NCI-H2107 (cell line): ENCODE measurements at regions not wholly inside any gene's neighbourhood (a gene's known extent, or its start where the extent isn't known, plus 50 kb on each side); places are given as distances from the start of the nearest gene placed in this dataset.
"Not testable (repeated sequence)": the region's sequence is repeated elsewhere in the genome, so short reads cannot be mapped to it uniquely, and the experiment has no call there.

Source experiments
- DNase-seq: peaks from one replicate; lab custom pipeline; 2025; lab: John Stamatoyannopoulos, UW

DNA sequence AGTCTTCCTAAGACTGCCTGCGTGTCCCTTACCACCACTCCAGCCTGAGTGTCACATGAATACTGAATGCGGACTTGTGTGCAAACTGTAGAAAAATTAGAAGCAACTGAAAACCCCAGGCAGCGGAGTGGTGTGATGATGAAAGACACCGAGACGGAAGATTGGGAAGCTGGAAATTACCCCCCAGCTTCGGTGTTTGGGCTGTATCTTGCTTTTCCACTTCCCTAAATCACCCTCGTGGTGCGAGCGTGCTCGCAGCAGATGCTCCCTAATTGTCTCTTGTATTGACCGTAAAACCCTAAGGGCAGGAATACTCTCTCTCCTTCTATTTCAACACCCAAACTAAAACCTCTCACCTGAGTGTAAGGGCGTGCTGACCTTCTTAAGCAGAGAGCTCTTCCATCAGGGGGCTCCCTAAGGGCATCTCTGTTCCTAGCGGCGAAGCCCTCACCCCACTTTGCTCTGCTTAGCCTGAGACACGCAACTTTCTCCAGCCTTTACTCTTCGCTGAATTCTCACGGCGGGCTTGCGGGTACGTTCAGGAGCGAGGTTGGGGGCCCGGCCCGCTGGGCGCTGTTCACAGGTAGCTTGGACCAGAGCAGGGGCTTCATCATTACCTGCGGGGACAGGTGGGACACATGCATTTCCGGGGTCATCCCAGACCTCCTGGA lies 62.4 kb downstream of the CRYBB2 start:
- DNase-seq, result no peak

DNA sequence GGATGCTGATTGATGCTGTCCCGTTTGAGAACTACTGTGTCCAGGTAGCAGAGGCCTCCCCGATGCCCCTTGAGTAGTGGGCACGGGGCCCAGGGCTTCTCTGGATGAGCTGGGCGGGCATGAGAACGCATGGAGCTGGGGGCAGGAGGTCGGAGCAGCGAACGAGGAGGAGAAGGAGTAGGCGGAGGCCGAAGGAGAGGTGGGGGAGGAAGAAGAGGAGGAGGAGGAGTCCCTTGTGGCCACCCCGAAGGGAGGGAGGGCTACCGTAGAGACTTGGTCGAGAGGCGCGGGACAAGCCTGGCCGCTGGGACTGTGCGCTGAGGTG lies 62.9 kb downstream of the CRYBB2 start:
- no peak for DNase-seq

DNA sequence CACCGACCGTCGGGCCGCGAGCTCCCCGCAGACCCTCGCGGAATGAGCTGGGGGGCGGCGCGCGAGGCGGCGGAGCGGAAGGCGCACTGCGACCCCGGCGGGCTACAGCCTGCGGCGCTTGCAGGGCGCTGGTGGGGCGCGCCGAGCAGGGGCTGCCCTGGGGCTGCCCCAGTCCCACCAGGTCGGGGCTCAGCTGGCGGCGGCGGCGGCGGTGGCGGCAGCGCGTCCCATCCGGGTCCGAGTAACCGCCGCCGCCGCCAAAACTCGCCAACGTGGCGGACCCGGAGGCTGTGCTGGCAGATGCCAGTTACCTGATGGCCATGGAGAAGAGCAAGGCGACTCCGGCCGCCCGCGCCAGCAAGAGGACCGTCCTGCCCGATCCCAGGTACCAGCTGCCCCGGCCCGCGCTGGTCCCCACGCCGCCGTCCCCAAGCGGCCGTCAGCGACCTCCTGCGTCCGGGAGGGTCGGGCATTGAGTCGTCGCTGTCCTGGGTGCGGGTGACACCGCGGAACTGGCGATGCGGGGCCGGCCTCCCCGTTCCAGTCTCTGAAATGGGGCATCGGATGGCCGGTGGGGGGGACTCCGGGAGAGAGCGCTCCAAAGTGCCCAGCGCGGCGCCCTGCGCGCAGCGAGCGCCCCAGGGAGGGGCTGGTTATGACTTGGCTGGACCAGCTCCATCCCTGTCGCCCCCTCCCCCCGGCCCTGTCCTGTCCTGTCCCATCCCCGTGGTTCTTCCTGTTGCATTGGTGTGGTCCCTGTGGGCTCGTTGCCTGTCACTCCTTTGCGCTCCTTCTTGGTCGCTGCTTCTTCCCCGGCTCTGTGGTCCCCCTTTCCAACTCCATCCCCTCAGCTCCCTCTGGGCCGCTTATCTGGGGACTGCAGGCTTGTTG lies 63.5 kb downstream of the CRYBB2 start:
- no peak for DNase-seq

DNA sequence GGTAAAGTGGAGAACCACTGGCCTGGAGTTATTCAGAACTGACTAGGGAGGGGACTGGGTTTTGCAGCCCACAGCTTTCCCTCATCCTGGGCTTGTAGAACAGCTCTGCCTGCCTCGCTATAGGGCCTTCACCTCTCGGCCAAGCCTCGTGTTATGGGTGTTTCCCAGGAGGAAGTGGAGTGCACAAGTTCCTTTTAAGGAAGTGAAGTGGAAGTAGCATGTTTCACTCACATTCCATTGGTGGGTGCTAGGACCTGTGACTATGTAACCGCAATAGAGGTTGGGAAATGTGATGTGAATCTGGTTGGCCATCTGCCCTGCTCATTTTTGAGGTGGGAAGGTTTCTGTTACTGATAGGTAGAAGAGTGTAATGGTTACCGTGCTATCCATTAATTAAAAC lies 69.0 kb downstream of the CRYBB2 start:
- DNase-seq, result not testable (repeated sequence)

DNA sequence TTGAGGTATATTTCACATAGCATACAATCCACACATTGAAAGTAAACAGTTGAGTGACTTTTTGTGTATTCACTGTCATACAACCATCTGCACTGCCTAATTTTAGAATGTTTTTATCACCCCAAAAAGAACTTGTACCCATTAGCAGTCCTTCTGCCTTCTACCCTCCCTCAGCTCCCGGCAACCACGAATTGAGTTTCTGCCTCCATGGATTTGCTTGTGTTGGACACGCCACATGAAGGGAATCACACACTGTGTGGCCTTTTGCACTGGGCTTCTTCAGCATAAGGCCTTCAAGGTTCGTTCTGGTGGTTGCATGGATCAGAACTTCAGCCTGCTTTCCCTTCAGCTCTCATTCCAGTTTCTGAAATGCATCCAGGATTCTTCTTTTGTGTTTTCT lies 82.5 kb downstream of the CRYBB2 start:
- not testable (repeated sequence) for DNase-seq

DNA sequence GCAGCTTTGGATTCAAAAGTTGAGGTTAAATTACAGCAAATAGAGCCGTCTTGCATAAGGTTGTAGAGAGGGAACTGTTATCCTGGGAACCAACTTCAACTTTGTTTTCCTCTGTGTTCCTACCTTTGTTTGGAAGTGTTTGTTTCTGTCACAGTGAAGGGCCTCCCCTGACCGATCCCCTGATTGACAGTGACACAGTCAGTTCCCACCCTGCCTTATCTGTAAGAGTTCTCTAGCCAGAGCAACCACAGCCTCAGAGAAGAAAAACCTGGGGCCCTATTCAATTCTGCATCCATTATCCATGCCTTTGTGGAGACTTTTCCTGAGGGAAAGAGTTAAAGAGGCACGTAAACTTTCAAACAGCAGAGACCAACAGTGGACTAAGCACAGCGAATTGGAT lies 90.1 kb downstream of the CRYBB2 start:
- DNase-seq, result not testable (repeated sequence)

DNA sequence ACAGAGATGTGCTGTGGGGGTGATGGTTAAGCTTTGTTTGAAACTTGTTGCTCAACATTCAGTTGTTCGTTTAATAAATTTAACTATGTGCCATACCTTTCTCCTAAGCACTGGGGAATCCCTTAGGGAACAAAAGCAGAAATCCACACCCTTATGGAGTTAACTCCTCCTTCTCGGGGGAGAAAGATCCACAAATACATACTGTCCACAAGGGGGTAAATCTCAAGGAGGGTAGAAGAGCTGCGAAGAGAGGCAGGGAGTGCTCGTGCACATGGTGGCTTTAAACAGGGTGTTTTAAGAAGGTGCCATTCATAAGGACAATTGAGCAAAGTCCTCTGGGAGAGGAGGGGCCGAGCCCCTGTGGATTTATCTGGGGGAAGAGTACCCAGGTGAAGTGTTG lies 92.5 kb downstream of the CRYBB2 start:
- DNase-seq, result not testable (repeated sequence)

DNA sequence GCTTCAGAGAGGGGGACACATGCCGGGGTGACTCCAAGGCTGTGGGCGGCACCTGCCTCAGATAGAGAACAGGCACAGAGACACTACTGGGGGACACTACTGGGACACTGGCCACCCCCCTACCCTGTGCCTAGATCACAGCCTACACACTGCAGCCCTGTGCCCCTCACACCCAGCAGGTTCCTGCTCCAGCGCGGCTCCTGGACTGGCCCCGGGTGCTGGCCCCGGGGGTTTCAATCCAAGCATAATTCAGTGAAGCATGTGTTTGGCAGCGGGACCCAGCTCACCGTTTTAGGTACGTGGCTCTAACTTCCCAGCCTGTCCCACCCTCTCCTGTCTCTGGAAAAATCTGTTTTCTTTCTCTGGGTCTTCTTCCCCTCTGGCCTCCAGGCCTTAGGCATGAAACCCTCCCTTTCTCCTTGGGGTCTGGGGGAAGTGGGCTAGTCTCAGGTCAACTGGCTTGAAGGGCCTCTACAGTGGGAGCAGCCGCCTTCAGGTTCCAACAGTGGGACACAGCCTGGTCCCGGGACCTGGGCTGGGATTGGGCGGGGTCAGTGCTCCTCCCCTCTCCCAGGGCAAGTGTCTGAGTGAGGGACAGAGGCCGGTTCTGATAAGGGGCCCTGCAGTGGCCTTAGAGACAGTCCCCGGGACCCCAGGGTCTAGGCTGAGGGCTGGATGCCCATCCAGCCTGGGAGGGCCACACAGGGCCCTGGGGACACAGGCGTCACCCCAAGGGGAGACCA lies 98.8 kb downstream of the CRYBB2 start:
- no peak for DNase-seq

DNA sequence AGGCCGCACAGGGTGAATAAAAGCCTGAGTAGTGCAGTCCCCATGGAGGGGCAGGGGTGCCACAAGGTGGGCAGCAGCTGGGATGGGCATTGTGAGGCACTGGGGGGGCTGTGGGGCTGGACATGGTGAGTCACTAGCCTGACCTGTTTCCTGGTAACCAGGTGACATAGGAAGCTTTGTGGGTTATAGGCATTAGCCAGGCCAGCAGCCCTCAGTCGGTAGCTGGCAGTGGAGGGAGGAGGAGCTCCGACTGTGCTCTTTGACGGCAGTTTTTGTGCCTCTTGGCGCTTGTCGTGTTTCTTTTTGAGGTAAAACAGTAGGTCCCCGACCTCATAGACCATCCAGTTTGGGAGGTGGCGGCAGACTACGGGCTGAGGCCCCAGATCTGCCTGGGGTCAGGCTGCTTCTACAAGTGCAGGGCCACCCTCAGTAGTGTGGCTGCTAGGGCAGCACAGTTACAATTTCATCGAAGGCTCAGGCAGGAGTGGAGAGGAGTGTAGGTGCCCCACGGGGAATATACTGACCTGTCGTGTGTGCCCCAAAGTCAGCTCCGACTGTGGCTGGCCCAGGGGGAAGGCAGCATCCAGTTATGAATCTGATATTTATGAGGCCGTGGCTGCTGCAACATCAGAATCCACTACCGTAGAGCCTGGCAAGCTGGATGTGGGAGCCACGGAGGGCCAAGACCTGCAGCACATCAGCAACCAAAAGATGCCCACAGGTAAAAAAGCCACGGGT lies 107.7 kb downstream of the CRYBB2 start:
- no peak for DNase-seq

DNA sequence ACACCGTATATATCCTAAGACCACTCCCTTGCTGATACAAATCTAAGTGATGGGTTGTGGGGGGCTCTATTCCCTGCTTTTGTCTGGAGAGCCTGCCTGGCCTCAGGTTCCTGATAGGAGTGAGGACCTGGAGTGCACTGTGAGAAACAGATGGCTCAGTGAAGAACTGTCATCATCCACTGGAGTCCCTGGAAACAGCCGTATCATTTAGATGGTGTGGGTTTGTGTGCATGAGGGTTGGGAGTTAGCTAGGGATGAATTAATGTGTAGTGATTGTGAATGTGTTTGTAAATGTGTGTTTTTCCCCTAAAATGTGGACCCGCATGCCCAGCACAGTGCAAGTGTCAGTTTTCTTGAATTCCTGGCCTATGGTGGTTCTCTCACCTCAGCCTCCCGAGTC lies 111.6 kb downstream of the CRYBB2 start:
- no peak for DNase-seq

DNA sequence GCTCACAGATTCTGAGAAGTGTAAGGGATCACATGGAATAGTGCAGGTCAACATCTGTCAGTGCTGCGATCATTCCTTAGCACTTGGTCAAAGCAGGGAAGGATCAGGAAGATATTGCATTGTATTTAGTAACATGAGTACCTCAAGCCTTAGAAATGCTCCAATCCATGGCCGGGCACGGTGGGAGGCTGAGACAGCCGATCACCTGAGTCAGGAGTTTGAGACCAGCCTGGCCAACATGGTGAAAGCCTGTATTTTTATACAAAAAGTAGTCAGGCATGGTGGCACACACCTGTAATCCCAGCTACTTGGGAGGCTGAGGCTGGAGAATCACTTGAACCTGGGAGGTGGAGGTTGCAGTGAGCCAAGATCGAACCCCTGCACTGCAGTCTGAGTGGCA lies 112.5 kb downstream of the CRYBB2 start:
- not testable (repeated sequence) for DNase-seq

DNA sequence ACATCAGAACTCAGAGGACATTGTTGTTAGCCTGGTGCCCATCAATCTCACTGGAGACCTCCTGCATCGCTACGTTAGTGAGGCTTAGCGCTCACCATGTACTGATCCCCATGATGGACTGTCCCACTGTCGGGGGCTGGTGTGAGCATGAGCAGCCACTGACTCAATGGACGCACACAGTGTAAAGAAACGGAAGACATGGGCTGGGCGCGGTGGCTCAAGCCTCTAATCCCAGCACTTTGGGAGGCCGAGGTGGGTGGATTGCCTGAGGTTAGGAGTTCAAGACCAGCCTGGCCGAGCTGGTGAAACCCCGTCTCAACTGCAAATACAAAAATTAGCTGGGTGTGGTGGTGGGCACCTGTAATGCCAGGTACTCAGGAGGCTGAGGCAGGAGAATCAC lies 112.9 kb downstream of the CRYBB2 start:
- DNase-seq, result no peak

DNA sequence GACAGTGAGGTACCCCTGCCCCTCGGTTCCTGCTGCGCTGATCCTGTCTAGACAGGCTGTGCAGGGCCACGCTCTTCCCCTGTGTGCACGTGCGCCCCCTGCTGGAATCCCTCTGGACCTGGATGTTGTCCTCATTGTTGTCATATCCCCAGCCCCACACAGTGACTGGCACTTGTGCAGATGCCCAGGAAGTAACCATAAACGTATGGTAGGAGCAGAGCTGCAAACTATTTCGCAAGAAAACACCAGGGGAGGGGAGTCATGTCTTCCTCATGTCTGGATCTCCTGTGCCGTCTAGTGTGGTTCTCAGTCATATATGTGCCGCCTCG lies 114.7 kb downstream of the CRYBB2 start:
- DNase-seq, result no peak

DNA sequence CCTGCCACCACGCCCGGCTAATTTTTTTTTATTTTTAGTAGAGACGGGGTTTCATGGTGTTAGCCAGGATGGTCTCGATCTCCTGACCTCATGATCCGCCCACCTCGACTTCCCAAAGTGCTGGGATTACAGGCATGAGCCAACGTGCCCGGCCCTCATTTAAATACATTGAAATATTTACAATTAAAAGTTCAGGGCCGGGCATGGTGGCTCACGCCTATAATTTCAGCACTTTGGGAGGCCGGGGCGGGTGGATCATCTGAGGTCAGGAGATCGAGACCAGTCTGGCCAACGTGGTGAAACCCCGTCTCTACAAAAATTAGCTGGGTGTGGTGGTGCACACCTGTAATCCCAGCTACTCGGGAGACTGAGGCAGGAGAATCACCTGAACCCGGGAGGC lies 115.2 kb downstream of the CRYBB2 start:
- DNase-seq, result not testable (repeated sequence)

DNA sequence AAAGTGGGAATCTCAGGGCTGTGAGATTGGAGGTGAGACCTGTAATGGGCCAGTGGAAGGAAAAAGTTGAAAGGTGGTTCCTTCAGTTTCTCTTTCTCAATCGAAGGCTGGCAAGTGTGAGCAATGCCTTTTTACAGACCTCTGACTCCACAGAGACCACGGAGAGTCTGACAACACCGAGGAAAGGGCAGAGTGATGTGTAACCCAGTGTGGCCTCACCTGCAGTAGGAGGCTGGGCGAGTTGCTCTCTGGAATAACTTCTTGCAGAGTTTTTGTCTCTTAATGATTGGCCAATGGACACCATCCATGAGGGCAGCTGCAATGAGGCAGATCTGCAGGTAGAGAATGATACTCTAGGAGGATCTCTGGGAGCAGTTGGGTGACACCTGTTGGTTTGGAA lies 115.8 kb downstream of the CRYBB2 start:
- not testable (repeated sequence) for DNase-seq

DNA sequence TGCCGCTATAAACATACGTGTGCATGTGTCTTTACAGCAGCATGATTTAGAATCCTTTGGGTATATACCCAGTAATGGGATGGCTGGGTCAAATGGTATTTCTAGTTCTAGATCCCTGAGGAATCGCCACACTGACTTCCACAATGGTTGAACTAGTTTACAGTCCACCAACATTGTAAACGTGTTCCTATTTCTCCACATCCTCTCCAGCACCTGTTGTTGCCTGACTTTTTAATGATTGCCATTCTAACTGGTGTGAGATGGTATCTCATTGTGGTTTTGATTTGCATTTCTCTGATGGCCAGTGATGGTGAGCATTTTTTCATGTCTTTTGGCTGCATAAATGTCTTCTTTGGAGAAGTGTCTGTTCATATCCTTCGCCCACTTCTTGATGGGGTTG lies 121.1 kb downstream of the CRYBB2 start:
- DNase-seq, result not testable (repeated sequence)

DNA sequence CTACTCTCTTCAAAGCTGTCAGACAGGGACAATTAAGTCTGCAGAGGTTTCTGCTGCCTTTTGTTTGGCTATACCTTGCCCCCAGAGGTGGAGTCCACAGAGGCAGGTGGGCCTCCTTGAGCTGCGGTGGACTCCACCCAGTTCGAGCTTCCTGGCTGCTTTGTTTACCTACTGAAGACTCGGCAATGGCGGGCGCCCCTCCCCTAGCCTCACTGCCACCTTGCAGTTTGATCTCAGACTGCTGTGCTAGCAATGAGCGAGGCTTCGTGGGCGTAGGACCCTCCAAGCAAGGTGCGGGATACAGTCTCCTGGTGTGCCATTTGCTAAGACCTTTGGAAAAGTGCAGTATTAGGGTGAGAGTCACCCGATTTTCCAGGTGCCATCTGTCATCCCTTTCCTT lies 124.9 kb downstream of the CRYBB2 start:
- DNase-seq, result not testable (repeated sequence)

DNA sequence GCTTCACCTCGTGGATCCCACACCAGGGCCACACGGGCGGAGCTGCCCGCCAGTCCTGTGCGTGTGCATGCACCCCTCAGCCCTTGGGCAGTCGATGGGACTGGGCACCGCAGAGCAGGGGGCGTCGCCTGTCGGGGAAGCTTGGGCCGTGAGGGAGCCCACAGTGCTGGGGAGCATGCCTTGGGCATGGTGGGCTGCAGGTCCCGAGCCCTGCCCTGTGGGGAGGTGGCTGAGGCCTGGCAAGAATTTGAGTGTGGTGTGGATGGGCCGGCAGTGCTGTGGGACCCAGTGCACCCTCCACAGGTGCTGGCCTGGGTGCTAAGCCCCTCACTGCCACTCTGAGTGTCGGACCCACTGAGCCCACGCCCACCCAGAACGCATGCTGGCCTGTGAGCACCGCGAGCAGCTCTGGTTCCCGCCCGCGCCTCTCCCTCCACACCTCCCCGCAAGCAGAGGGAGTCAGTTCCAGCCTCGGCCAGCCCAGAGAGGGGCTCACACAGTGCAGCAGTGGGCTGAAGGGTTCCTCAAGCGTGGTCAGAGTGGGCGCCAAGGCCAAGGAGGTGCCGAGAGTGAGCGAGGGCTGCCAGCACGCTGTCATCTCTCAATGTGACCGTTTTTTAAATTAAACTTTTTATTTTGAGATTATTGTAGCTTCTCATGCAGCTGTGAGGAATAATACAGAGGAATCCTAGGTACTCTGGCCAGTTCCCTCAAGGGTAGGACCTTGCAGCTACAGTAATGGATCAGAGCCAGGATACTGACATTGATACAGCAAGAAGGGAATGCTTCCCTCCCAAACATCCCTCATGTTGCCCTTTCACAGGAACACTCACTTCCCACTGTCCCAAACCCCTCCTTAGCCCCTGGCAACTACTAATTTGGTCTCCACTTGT lies 127.7 kb downstream of the CRYBB2 start:
- DNase-seq, result no peak

DNA sequence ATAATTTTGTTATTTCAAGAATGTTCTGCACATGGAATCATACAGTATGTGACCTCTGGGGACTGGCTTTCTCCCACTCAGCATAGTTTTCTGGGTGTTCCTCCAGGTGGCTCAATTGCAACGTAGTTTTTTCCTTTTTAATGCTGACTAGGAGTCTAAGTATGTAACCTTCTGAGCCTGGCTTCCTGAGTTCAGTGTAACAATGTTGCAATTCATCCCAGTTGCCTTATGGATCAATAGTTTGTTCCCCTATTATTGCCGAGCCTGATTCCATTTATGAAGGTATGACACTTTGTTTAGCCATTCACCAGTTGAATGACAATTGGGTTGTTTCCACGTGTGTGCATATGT lies 128.3 kb downstream of the CRYBB2 start:
- DNase-seq, result no peak

DNA sequence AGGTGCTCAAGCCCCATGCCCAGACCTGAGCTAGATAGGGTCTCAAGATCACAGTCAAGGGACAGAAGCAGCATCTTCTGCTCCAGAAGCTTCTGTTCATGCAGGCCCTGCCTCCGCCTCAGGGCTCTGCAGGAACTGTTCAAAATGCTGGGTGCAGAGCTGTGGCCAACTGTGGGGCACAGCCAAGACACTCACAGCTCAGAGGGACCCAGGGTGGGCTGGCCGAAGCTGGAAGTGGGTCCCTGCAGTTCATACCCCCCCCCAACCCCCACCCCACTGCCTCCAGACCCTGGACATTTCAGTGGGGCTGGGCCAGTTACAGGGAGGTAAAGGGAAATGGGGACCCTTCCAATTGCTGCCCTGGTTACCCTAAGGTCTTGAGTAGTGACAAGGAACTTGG lies 129.0 kb downstream of the CRYBB2 start:
- no peak for DNase-seq

DNA sequence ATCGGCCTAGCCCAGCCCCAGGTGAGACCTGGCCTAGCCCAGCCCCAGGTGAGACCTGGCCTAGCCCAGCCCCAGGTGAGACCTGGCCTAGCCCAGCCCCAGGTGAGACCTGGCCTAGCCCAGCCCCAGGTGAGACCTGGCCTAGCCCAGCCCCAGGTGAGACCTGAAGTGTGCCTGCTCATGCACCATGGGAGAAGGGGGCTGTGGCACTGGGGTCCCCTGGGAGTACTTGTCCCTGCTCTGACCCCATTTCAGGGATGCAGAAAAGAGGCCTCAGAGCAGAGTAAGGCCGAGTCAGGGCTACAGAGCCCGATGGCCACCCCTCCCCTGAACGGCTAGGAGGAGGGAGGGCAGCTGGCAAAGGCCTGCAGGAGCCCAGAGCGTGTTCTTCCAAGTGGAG lies 129.6 kb downstream of the CRYBB2 start:
- DNase-seq, result not testable (repeated sequence)
